HCT116 (cell line): ENCODE measurements at regions not wholly inside any gene's neighbourhood (a gene's known extent, or its start where the extent isn't known, plus 50 kb on each side); places are given as distances from the start of the nearest gene placed in this dataset.

Source experiments
- ATAC-seq: fragments of 200-7000 bp; cut with Tn5 transposase; 2 replicates; pipeline ENCODE4 v1.9.1; 2020; ENCODE audit warnings: mild to moderate bottlenecking, moderate library complexity
- BruUV-seq: library from RNA; stranded (reverse); fragments of 400-500 nt; replicated peaks from 2 replicates; lab custom pipeline; 2021; lab: Mats Ljungman, UMichigan
- CTCF ChIA-PET: fragments of 300-600 bp; sonication (Branson Sonifier 250); formaldehyde crosslinking; loops from one replicate; lab custom pipeline; 2021; ENCODE audit warnings: antibody characterized with exemption; lab: Charles Lee
- POLR2A ChIA-PET: fragments of 300-600, 350-600 bp; sonication (Branson Sonifier 250); formaldehyde crosslinking; loops from one replicate; lab custom pipeline; 2021; ENCODE audit warnings: antibody characterized with exemption; lab: Charles Lee
- RAD21 ChIA-PET, 2 experiments: fragments of 300-600 bp; sonication (Branson Sonifier 250); formaldehyde crosslinking; loops; one replicate each; lab custom pipeline; 2023; ENCODE audit warnings: low total read pairs in 2 of 2; ENCODE audit not compliant: uncharacterized antibody in 2 of 2, unreplicated experiment in 2 of 2, low non-redundant PET in 1 of 2; lab: Charles Lee
- DNase-seq: peaks from one replicate; pipeline ENCODE4 v3.0.0-alpha.2; 2010; ENCODE audit warnings: low read depth, low spot score
- H2AFZ ChIP-seq: fragments of 200-600 bp; shearing (Covaris generic), sonication (generic); 2 replicates; pipeline ENCODE4 v1.6.1; 2017; ENCODE audit warnings: low read depth, mixed run types, mixed read lengths, antibody characterized with exemption, low read length; ENCODE audit not compliant: poor library complexity, severe bottlenecking
- H3K27ac ChIP-seq: 2 replicates; pipeline ENCODE4 v1.5.1; 2012; ENCODE audit warnings: low read depth, low read length
- H3K27me3 ChIP-seq: fragments of 200-600 bp; sonication (generic); 2 replicates; pipeline ENCODE4 v1.6.1; 2016; ENCODE audit warnings: mixed run types, low read length, mixed read lengths; ENCODE audit not compliant: insufficient read depth
- H3K36me3 ChIP-seq, 2 experiments: fragments of 200-500 bp in 1 of 2; fragments of 200-600 bp in 1 of 2; sonication (Bioruptor generic) in 1 of 2; sonication (generic) in 1 of 2; 2 replicates each; pipeline versions ENCODE4 v1.5.1 to v1.6.1; 2014 to 2016; ENCODE audit warnings: low read length in 2 of 2, inconsistent platforms in 1 of 2, mixed read lengths in 1 of 2, mixed run types in 1 of 2; ENCODE audit not compliant: insufficient read depth in 2 of 2, control insufficient read depth in 1 of 2
- H3K4me1 ChIP-seq, 2 experiments: fragments of 200-600 bp in 1 of 2; sonication (generic) in 1 of 2; 2 replicates each; pipeline versions ENCODE4 v1.5.1 to v1.6.1; 2012 to 2017; ENCODE audit warnings: low read length in 2 of 2, inconsistent platforms in 1 of 2, mild to moderate bottlenecking in 1 of 2, mixed read lengths in 1 of 2, mixed run types in 1 of 2, moderate library complexity in 1 of 2; ENCODE audit not compliant: insufficient read depth in 2 of 2, control insufficient read depth in 1 of 2
- H3K4me2 ChIP-seq: fragments of 200-600 bp; sonication (generic); 2 replicates; pipeline ENCODE4 v1.6.1; 2017; ENCODE audit warnings: mixed run types, low read length, mixed read lengths
- H3K4me3 ChIP-seq, 2 experiments: fragments of 200-600 bp in 1 of 2; sonication (generic) in 1 of 2; replicated peaks in 1 of 2; 2 replicates each; pipeline ENCODE4 v1.5.1; 2011 to 2016; ENCODE audit warnings: low read length in 2 of 2, control low read depth in 1 of 2, low read depth in 1 of 2, mild to moderate bottlenecking in 1 of 2, mixed read lengths in 1 of 2, mixed run types in 1 of 2
- H3K79me2 ChIP-seq: fragments of 200-600 bp; sonication (generic); 2 replicates; pipeline ENCODE4 v1.6.1; 2017; ENCODE audit warnings: mild to moderate bottlenecking, mixed run types, low read length, moderate library complexity, mixed read lengths; ENCODE audit not compliant: insufficient read depth
- H3K9ac ChIP-seq: fragments of 200-600 bp; sonication (generic); 2 replicates; pipeline ENCODE4 v1.6.1; 2016; ENCODE audit warnings: low read length, mixed read lengths
- H3K9me2 ChIP-seq: fragments of 200-600 bp; sonication (generic), shearing (Covaris generic); 2 replicates; pipeline ENCODE4 v1.6.1; 2017; ENCODE audit warnings: mixed run types, mild to moderate bottlenecking, moderate library complexity; ENCODE audit not compliant: insufficient read depth
- H3K9me3 ChIP-seq, 2 experiments: fragments of 200-500 bp in 1 of 2; fragments of 200-600 bp in 1 of 2; sonication (Bioruptor generic) in 1 of 2; sonication (generic) in 1 of 2; 2 replicates each; pipeline ENCODE4 v1.6.1; 2014 to 2017; ENCODE audit warnings: low read length in 2 of 2, mixed read lengths in 2 of 2, inconsistent platforms in 1 of 2, low read depth in 1 of 2, mild to moderate bottlenecking in 1 of 2, mixed run types in 1 of 2, moderate library complexity in 1 of 2; ENCODE audit not compliant: control insufficient read depth in 1 of 2, insufficient read depth in 1 of 2
- H4K20me1 ChIP-seq: fragments of 200-600 bp; sonication (generic), shearing (Covaris generic); 2 replicates; pipeline ENCODE4 v1.6.1; 2017; ENCODE audit warnings: mixed run types, mild to moderate bottlenecking, moderate library complexity; ENCODE audit not compliant: insufficient read depth
- CBX3 ChIP-seq: IDR thresholded peaks from 2 replicates; pipeline ENCODE4 v1.6.1; 2012; ENCODE audit warnings: low read depth
- CTCF ChIP-seq, 3 experiments: fragments of 200-600 bp in 1 of 3; sonication (generic) in 1 of 3; IDR thresholded peaks in 2 of 3; conservative IDR thresholded peaks in 1 of 3; 2 replicates each; pipeline ENCODE4 v1.5.1; 2012 to 2017; ENCODE audit warnings: low read depth in 2 of 3, low read length in 2 of 3, antibody characterized with exemption in 1 of 3, borderline replicate concordance in 1 of 3, control low read depth in 1 of 3, mild to moderate bottlenecking in 1 of 3, mixed read lengths in 1 of 3, mixed run types in 1 of 3, moderate library complexity in 1 of 3; ENCODE audit not compliant: insufficient read depth in 1 of 3
- EGR1 ChIP-seq: IDR thresholded peaks from 2 replicates; pipeline ENCODE4 v1.6.1; 2012; ENCODE audit warnings: low read depth
- ELF1 ChIP-seq: IDR thresholded peaks from 2 replicates; pipeline ENCODE4 v1.6.1; 2012; ENCODE audit warnings: low read depth, borderline replicate concordance
- FOSL1 ChIP-seq: IDR thresholded peaks from 2 replicates; pipeline ENCODE4 v1.6.1; 2012; ENCODE audit warnings: low read depth
- JUND ChIP-seq: IDR thresholded peaks from 2 replicates; pipeline ENCODE4 v1.6.1; 2012
- RAD21 ChIP-seq: IDR thresholded peaks from 2 replicates; pipeline ENCODE4 v1.6.1; 2012; ENCODE audit warnings: low read depth, mild to moderate bottlenecking
- SIN3A ChIP-seq: IDR thresholded peaks from 2 replicates; pipeline ENCODE4 v1.6.1; 2012; ENCODE audit warnings: low read depth
- YY1 ChIP-seq: IDR thresholded peaks from 2 replicates; pipeline ENCODE4 v1.6.1; 2011; ENCODE audit warnings: low read length, low read depth, moderate library complexity, mild to moderate bottlenecking; ENCODE audit not compliant: insufficient replicate concordance; ENCODE audit errors: extremely low read depth
- ZBTB33 ChIP-seq: IDR thresholded peaks from 2 replicates; pipeline ENCODE4 v1.6.1; 2011; ENCODE audit warnings: mild to moderate bottlenecking, low read length, moderate library complexity; ENCODE audit not compliant: insufficient replicate concordance; ENCODE audit errors: extremely low read depth
- ZFX ChIP-seq: fragments of 450-650 bp; IDR thresholded peaks from 2 replicates; pipeline ENCODE4 v1.6.1; 2017
- intact Hi-C: fragments of 100-400 bp; cut with micrococcal nuclease; formaldehyde crosslinking; loops from 2 replicates; pipeline ENCODE4 v1.10.0; 2022

- no peak for TF ChIP-seq YY1
Measured at GRCh38 chr4:129570326-129570725, 474.4 kb downstream of the C4orf33 start (continued).

- ChIA-PET POLR2A (no interaction called here), RAD21 (no interaction called here)
Measured at GRCh38 chr4:129578336-129578735, 482.4 kb downstream of the C4orf33 start.

GRCh38 chr4:129581305-129581704 is 485.4 kb downstream of the C4orf33 start:
- TF ChIP-seq RAD21 (no peak), CBX3 (no peak), ZBTB33 (no peak), ZFX (no peak), CTCF (IDR thresholded peaks at IDR 0.05 in 2 of 3, conservative IDR thresholded peaks at IDR 0.05 in 1 of 3; ENCODE audit: borderline replicate concordance in 1 of 3, insufficient read depth in 1 of 3, low read depth in 2 of 3, low read length in 2 of 3) (no peak), EGR1 (no peak), SIN3A (no peak), FOSL1 (no peak), JUND (no peak), ELF1 (no peak)
- H3K4me1 ChIP-seq: no peaks in the 10 kb centered on the region
- RAD21 ChIA-PET: no interaction called here

More at GRCh38 chr4:129578336-129578735, 482.4 kb downstream of the C4orf33 start:
- H4K20me1 ChIP-seq: no peaks in the 10 kb centered on the region
- H3K4me1 ChIP-seq: no peaks in the 10 kb centered on the region
- H3K4me2 ChIP-seq: no peak overlapping the region
- TF ChIP-seq CBX3: no peak
- TF ChIP-seq SIN3A: no peak
- TF ChIP-seq, all 23 proteins: peak for 0
- no peak for ATAC-seq
- Histone ChIP-seq H3K27me3 (no peaks in the 10 kb centered on the region), H3K4me3 (no peak overlapping the region), H3K27ac (no peak overlapping the region), H3K9me2 (no peaks in the 10 kb centered on the region), H3K9ac (no peak overlapping the region), H2AFZ (no peak overlapping the region), H3K9me3 (no peaks in the 10 kb centered on the region), H3K36me3 (no peaks in the 10 kb centered on the region), H3K79me2 (no peaks in the 10 kb centered on the region)
- DNase-seq: no peak
- CTCF ChIA-PET: no interaction called here
- intact Hi-C loops: no loop called here
- BruUV-seq: no TSS peak

More at GRCh38 chr4:129581305-129581704, 485.4 kb downstream of the C4orf33 start:
- H4K20me1 ChIP-seq: no peaks in the 10 kb centered on the region
- no peak overlapping the region for H3K9ac ChIP-seq
- intact Hi-C loops: no loop called here
- no peak overlapping the region for H2AFZ ChIP-seq
- no peak overlapping the region for H3K27ac ChIP-seq
- H3K79me2 ChIP-seq: no peaks in the 10 kb centered on the region
- no peaks in the 10 kb centered on the region for H3K27me3 ChIP-seq
- H3K9me2 ChIP-seq: no peaks in the 10 kb centered on the region
- no peaks in the 10 kb centered on the region for H3K9me3 ChIP-seq
- ChIA-PET POLR2A (no interaction called here), CTCF (no interaction called here)
- H3K4me2 ChIP-seq: no peak overlapping the region
- no peak overlapping the region for H3K4me3 ChIP-seq
- ATAC-seq: no peak
- no peak for DNase-seq
- no peaks in the 10 kb centered on the region for H3K36me3 ChIP-seq
- no TSS peak for BruUV-seq
